Loucy (cell line): ENCODE measurements at regions not wholly inside any gene's neighbourhood (a gene's known extent, or its start where the extent isn't known, plus 50 kb on each side); places are given as distances from the start of the nearest gene placed in this dataset.

ENCODE experiments used
- CTCF ChIP-seq: fragments of 200-600 bp; sonication (generic); conservative IDR thresholded peaks from 2 replicates; pipeline ENCODE4 v1.5.1; 2014; ENCODE audit warnings: mild to moderate bottlenecking, antibody characterized with exemption, low read length
- EZH2phosphoT487 ChIP-seq: fragments of 200-600 bp; IDR thresholded peaks from 2 replicates; pipeline ENCODE4 v1.6.1; 2018; ENCODE audit warnings: antibody characterized with exemption, mild to moderate bottlenecking, moderate library complexity, borderline replicate concordance

- TF ChIP-seq CTCF (no peak), EZH2phosphoT487 (no peak)
Observed at GRCh38 chr12:105470601-105471000, 140.1 kb downstream of the C12orf75 start.
